ENCODE measurements at regions not wholly inside any gene's neighbourhood (a gene's known extent, or its start where the extent isn't known, plus 50 kb on each side); places are given as distances from the start of the nearest gene placed in this dataset.

DNA sequence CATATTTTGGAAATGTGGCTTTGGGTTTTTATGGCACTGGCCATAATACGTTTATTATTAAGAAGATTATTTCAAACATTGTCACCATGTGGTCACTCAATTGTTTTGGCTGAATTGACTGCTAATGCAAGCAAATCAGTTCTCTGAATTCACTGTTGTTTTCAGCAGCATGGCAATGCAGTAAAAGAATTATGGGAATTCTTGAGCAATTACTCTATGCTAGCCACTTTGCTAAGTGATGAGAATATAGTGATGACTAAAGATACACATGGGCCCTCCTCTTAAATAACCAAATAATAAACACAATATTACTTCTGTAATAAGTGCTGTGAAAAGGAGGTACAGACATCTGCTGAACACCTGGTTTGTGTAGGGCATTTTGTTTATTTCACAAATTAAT lies 58.0 kb upstream of the FANCL start:
- no peaks in the 10 kb centered on the region for H3F3A ChIP-seq (ENCODE audit: insufficient read depth, low read length)
- no peaks in the 10 kb centered on the region for H3K9me2 ChIP-seq (ENCODE audit: low read depth, low read length)
- TF ChIP-seq, protein P1, sequence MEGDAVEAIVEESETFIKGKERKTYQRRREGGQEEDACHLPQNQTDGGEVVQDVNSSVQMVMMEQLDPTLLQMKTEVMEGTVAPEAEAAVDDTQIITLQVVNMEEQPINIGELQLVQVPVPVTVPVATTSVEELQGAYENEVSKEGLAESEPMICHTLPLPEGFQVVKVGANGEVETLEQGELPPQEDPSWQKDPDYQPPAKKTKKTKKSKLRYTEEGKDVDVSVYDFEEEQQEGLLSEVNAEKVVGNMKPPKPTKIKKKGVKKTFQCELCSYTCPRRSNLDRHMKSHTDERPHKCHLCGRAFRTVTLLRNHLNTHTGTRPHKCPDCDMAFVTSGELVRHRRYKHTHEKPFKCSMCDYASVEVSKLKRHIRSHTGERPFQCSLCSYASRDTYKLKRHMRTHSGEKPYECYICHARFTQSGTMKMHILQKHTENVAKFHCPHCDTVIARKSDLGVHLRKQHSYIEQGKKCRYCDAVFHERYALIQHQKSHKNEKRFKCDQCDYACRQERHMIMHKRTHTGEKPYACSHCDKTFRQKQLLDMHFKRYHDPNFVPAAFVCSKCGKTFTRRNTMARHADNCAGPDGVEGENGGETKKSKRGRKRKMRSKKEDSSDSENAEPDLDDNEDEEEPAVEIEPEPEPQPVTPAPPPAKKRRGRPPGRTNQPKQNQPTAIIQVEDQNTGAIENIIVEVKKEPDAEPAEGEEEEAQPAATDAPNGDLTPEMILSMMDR (IDR thresholded peaks at IDR 0.05; ENCODE audit: low read length), result no peak
- TF ChIP-seq EZH2 (IDR thresholded peaks at IDR 0.05; ENCODE audit: borderline replicate concordance, low read length), result no peak
- H3K79me2 ChIP-seq (ENCODE audit: insufficient read depth, low read length), result no peaks in the 10 kb centered on the region
- no peaks in the 10 kb centered on the region for H3K9me3 ChIP-seq (ENCODE audit: low read length)
- H3K27me3 ChIP-seq (ENCODE audit: insufficient read depth, low read length), result no peaks in the 10 kb centered on the region
- H3K9ac ChIP-seq (ENCODE audit: low read length), result no peak overlapping the region
- H3K36me3 ChIP-seq (ENCODE audit: insufficient read depth, low read length), result no peaks in the 10 kb centered on the region
- H3K4me2 ChIP-seq (ENCODE audit: low read length), result no peak overlapping the region
- H3K4me1 ChIP-seq (ENCODE audit: insufficient read depth, low read length, severe bottlenecking), result no peaks in the 10 kb centered on the region
- no peak overlapping the region for H2AFZ ChIP-seq (ENCODE audit: low read length)
- no peak overlapping the region for H3K4me3 ChIP-seq (ENCODE audit: low read depth, low read length, poor library complexity, severe bottlenecking)
- no peaks in the 10 kb centered on the region for H4K20me1 ChIP-seq (ENCODE audit: insufficient read depth, low read length)
- H3K27ac ChIP-seq (ENCODE audit: low read depth, low read length, poor library complexity, severe bottlenecking), result no peak overlapping the region

DNA sequence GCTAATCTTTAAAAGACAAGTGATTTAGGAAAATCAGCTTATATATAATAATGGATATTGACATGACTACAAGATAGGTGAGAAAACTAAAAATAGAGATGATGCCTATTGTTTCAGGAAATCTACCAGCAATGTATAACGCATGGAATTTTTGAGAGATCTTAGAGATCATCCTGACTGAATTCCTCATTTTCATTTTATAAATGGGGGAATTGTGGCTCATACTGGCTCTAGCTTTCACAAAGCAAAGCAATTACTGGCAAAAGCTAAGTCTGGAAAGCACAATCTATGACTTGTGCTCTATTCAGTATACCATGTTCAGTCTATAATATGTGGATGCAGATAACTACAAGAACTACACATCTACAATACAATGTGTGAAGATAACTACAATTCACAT lies 51.9 kb upstream of the FANCL start:
- no peak for TF ChIP-seq EZH2 (IDR thresholded peaks at IDR 0.05; ENCODE audit: borderline replicate concordance, low read length)
- TF ChIP-seq, protein P1 (IDR thresholded peaks at IDR 0.05; ENCODE audit: low read length), result no peak
- H3K4me3 ChIP-seq (ENCODE audit: low read depth, low read length, poor library complexity, severe bottlenecking), result no peak overlapping the region
- no peaks in the 10 kb centered on the region for H3K36me3 ChIP-seq (ENCODE audit: insufficient read depth, low read length)
- no peak overlapping the region for H3K9ac ChIP-seq (ENCODE audit: low read length)
- H3K9me2 ChIP-seq (ENCODE audit: low read depth, low read length), result no peaks in the 10 kb centered on the region
- no peaks in the 10 kb centered on the region for H3K9me3 ChIP-seq (ENCODE audit: low read length)
- no peak overlapping the region for H2AFZ ChIP-seq (ENCODE audit: low read length)
- H3K27me3 ChIP-seq (ENCODE audit: insufficient read depth, low read length), result no peaks in the 10 kb centered on the region
- H3K4me2 ChIP-seq (ENCODE audit: low read length), result no peak overlapping the region
- no peaks in the 10 kb centered on the region for H3K79me2 ChIP-seq (ENCODE audit: insufficient read depth, low read length)
- no peak overlapping the region for H3K27ac ChIP-seq (ENCODE audit: low read depth, low read length, poor library complexity, severe bottlenecking)
- no peaks in the 10 kb centered on the region for H3F3A ChIP-seq (ENCODE audit: insufficient read depth, low read length)
- H3K4me1 ChIP-seq (ENCODE audit: insufficient read depth, low read length, severe bottlenecking), result no peaks in the 10 kb centered on the region
- no peaks in the 10 kb centered on the region for H4K20me1 ChIP-seq (ENCODE audit: insufficient read depth, low read length)

DNA sequence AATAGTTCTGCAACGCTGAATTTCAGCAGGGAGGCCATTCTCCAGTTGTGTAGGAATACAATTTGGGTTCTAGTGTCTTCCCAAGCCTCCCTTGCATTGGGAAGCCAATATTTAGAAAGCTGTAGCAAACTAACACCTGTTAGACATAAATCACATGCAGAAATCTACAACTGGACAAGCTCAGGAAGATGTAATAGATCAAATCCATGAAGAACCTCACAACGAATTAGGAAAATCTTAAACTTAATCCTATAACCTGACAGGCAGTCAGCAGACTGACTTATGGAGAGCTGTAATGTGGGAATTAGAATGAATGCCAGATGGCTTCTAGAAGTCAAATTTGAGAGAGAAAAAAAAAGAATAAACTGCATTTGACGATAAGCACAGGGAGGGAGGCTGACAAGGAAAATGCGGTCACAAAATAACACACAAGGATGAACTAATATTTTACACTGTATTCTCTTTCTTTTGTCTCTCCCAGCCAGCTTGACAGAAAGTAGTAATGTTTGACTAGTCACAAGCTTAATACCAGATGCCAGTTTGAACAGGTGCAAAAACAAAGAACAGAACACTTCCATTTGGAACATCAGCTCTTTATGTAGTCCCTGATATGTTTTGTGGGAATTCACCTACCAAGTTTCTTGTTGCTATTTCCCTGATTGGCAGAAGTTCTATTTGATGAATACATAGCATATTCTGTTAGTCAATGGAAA lies 50.8 kb upstream of the FANCL start:
- no peaks in the 10 kb centered on the region for H3K36me3 ChIP-seq (ENCODE audit: insufficient read depth, low read length)
- no peak overlapping the region for H3K4me3 ChIP-seq (ENCODE audit: low read depth, low read length, poor library complexity, severe bottlenecking)
- TF ChIP-seq EZH2 (IDR thresholded peaks at IDR 0.05; ENCODE audit: borderline replicate concordance, low read length), result no peak
- TF ChIP-seq, protein P1 (IDR thresholded peaks at IDR 0.05; ENCODE audit: low read length), result no peak
- H3K9ac ChIP-seq (ENCODE audit: low read length), result no peak overlapping the region
- H3K79me2 ChIP-seq (ENCODE audit: insufficient read depth, low read length), result no peaks in the 10 kb centered on the region
- H3F3A ChIP-seq (ENCODE audit: insufficient read depth, low read length), result no peaks in the 10 kb centered on the region
- no peaks in the 10 kb centered on the region for H3K9me3 ChIP-seq (ENCODE audit: low read length)
- no peaks in the 10 kb centered on the region for H3K4me1 ChIP-seq (ENCODE audit: insufficient read depth, low read length, severe bottlenecking)
- H3K27me3 ChIP-seq (ENCODE audit: insufficient read depth, low read length), result no peaks in the 10 kb centered on the region
- H3K9me2 ChIP-seq (ENCODE audit: low read depth, low read length), result no peaks in the 10 kb centered on the region
- no peaks in the 10 kb centered on the region for H4K20me1 ChIP-seq (ENCODE audit: insufficient read depth, low read length)
- H3K4me2 ChIP-seq (ENCODE audit: low read length), result no peak overlapping the region
- H3K27ac ChIP-seq (ENCODE audit: low read depth, low read length, poor library complexity, severe bottlenecking), result no peak overlapping the region
- no peak overlapping the region for H2AFZ ChIP-seq (ENCODE audit: low read length)

All from OCI-LY1 (cell line).